Smooth muscle cell (in vitro differentiated cells): ENCODE measurements at regions not wholly inside any gene's neighbourhood (a gene's known extent, or its start where the extent isn't known, plus 50 kb on each side); places are given as distances from the start of the nearest gene placed in this dataset.
"Not testable (repeated sequence)": the region's sequence is repeated elsewhere in the genome, so short reads cannot be mapped to it uniquely, and the experiment has no call there.

ENCODE experiments used
- DNase-seq: peaks from one replicate; lab custom pipeline; 2025; ENCODE audit not compliant: unreplicated experiment; lab: John Stamatoyannopoulos, UW
- H2AFZ ChIP-seq: fragments of 200-600 bp; sonication (generic); 2 replicates; pipeline ENCODE4 v1.6.0; 2016; ENCODE audit warnings: antibody characterized with exemption, low read depth, mild to moderate bottlenecking
- H3F3A ChIP-seq: fragments of 200-600 bp; sonication (generic); 2 replicates; pipeline ENCODE4 v1.6.0; 2017; ENCODE audit warnings: antibody characterized with exemption, low read depth
- H3K27ac ChIP-seq: fragments of 200-600 bp; sonication (generic); 2 replicates; pipeline ENCODE4 v1.5.1; 2016; ENCODE audit warnings: low read depth, mild to moderate bottlenecking
- H3K27me3 ChIP-seq: fragments of 200-600 bp; sonication (generic); 2 replicates; pipeline ENCODE4 v1.6.1; 2016; ENCODE audit warnings: low read depth, mild to moderate bottlenecking
- H3K36me3 ChIP-seq: fragments of 200-600 bp; sonication (generic); 2 replicates; pipeline ENCODE4 v1.5.1; 2016; ENCODE audit warnings: low read depth
- H3K4me1 ChIP-seq: fragments of 200-600 bp; sonication (generic); 2 replicates; pipeline ENCODE4 v1.5.1; 2016; ENCODE audit warnings: low read depth
- H3K4me2 ChIP-seq: fragments of 200-600 bp; sonication (generic); 2 replicates; pipeline ENCODE4 v1.6.0; 2016; ENCODE audit warnings: mild to moderate bottlenecking
- H3K4me3 ChIP-seq: fragments of 200-600 bp; sonication (generic); 2 replicates; pipeline ENCODE4 v1.5.1; 2016; ENCODE audit warnings: mild to moderate bottlenecking
- H3K79me2 ChIP-seq: fragments of 200-600 bp; sonication (generic); 2 replicates; pipeline ENCODE4 v1.6.0; 2016; ENCODE audit warnings: low read depth, mild to moderate bottlenecking
- H3K9ac ChIP-seq: fragments of 200-600 bp; sonication (generic); 2 replicates; pipeline ENCODE4 v1.6.0; 2016; ENCODE audit warnings: low read depth
- H3K9me3 ChIP-seq: fragments of 200-600 bp; sonication (generic); replicated peaks from 2 replicates; pipeline ENCODE4 v1.5.1; 2016; ENCODE audit warnings: low read depth
- H4K20me1 ChIP-seq: fragments of 200-600 bp; sonication (generic); 2 replicates; pipeline ENCODE4 v1.6.0; 2016; ENCODE audit warnings: low read depth
- CTCF ChIP-seq: fragments of 200-600 bp; sonication (generic); IDR thresholded peaks from 2 replicates; pipeline ENCODE4 v1.5.1; 2017; ENCODE audit warnings: borderline replicate concordance, mild to moderate bottlenecking, antibody characterized with exemption; ENCODE audit not compliant: insufficient read depth, poor library complexity, severe bottlenecking
- WGBS: methylation state at CpG from one replicate; pipeline ENCODE4 v1.1.7; 2016; ENCODE audit warnings: low lambda C conversion rate; 5-methylcytosine and 5-hydroxymethylcytosine counted together

- Histone ChIP-seq H3K9me3 (no peaks in the 10 kb centered on the region), H3F3A (no peaks in the 10 kb centered on the region), H3K36me3 (no peaks in the 10 kb centered on the region), H3K79me2 (peaks cover 85% of the 10 kb centered on the region), H2AFZ (no peak overlapping the region), H3K27ac (no peak overlapping the region), H3K9ac (no peak overlapping the region), H3K4me1 (no peaks in the 10 kb centered on the region), H4K20me1 (peaks cover 90% of the 10 kb centered on the region), H3K4me3 (no peak overlapping the region), H3K27me3 (no peaks in the 10 kb centered on the region), H3K4me2 (no peak overlapping the region)
- no peak for DNase-seq
- 98% methylated on average over 2 of the region's 2 CpGs for WGBS
- no peak for TF ChIP-seq CTCF
Observed at GRCh38 chr18:46190667-46191066, 86.5 kb downstream of the HAUS1 start.

- 82% methylated on average over 4 of the region's 4 CpGs for WGBS
- Histone ChIP-seq H3K9me3 (no peaks in the 10 kb centered on the region), H4K20me1 (peaks cover 95% of the 10 kb centered on the region), H3K4me1 (no peaks in the 10 kb centered on the region), H2AFZ (no peak overlapping the region), H3K4me2 (no peak overlapping the region), H3K79me2 (peaks cover 82% of the 10 kb centered on the region), H3K27ac (no peak overlapping the region), H3K4me3 (no peak overlapping the region), H3K27me3 (no peaks in the 10 kb centered on the region), H3K36me3 (no peaks in the 10 kb centered on the region), H3F3A (no peaks in the 10 kb centered on the region), H3K9ac (no peak overlapping the region)
- no peak for TF ChIP-seq CTCF
- DNase-seq, result no peak
Observed at GRCh38 chr18:46196627-46197243, 92.5 kb downstream of the HAUS1 start.

GRCh38 chr18:46199515-46200147 is 95.4 kb downstream of the HAUS1 start:
- peaks cover 83% of the 10 kb centered on the region for H3K79me2 ChIP-seq
- no peak for TF ChIP-seq CTCF
- no peak overlapping the region for H3K27ac ChIP-seq
- H3K36me3 ChIP-seq, result no peaks in the 10 kb centered on the region
- no peaks in the 10 kb centered on the region for H3K4me1 ChIP-seq
- H3F3A ChIP-seq, result no peaks in the 10 kb centered on the region
- H3K4me3 ChIP-seq, result no peak overlapping the region
- DNase-seq, result no peak
- H3K27me3 ChIP-seq, result no peaks in the 10 kb centered on the region
- H3K4me2 ChIP-seq, result no peak overlapping the region
- 80% methylated on average over 8 of the region's 8 CpGs for WGBS
- H2AFZ ChIP-seq, result no peak overlapping the region
- no peak overlapping the region for H3K9ac ChIP-seq
- no peaks in the 10 kb centered on the region for H3K9me3 ChIP-seq
- peaks cover 94% of the 10 kb centered on the region for H4K20me1 ChIP-seq

GRCh38 chr18:46200178-46201055 is 96.2 kb downstream of the HAUS1 start:
- H3K4me2 ChIP-seq, H3K27ac ChIP-seq, H3K9ac ChIP-seq, H3F3A ChIP-seq, H3K27me3 ChIP-seq, H3K4me3 ChIP-seq, H3K9me3 ChIP-seq, H2AFZ ChIP-seq, DNase-seq, H3K4me1 ChIP-seq, H3K36me3 ChIP-seq: not testable (repeated sequence)
- 96% methylated on average over 11 of the region's 11 CpGs for WGBS
- peaks cover 79% of the 10 kb centered on the region for H3K79me2 ChIP-seq
- peaks cover 95% of the 10 kb centered on the region for H4K20me1 ChIP-seq
